Smooth muscle cell (in vitro differentiated cells): ENCODE measurements at regions not wholly inside any gene's neighbourhood (a gene's known extent, or its start where the extent isn't known, plus 50 kb on each side); places are given as distances from the start of the nearest gene placed in this dataset.
"Not testable (repeated sequence)": the region's sequence is repeated elsewhere in the genome, so short reads cannot be mapped to it uniquely, and the experiment has no call there.

ENCODE experiments used
- DNase-seq: peaks from one replicate; lab custom pipeline; 2025; ENCODE audit not compliant: unreplicated experiment; lab: John Stamatoyannopoulos, UW
- H2AFZ ChIP-seq: fragments of 200-600 bp; sonication (generic); 2 replicates; pipeline ENCODE4 v1.6.0; 2016; ENCODE audit warnings: antibody characterized with exemption, low read depth, mild to moderate bottlenecking
- H3F3A ChIP-seq: fragments of 200-600 bp; sonication (generic); 2 replicates; pipeline ENCODE4 v1.6.0; 2017; ENCODE audit warnings: antibody characterized with exemption, low read depth
- H3K27ac ChIP-seq: fragments of 200-600 bp; sonication (generic); 2 replicates; pipeline ENCODE4 v1.5.1; 2016; ENCODE audit warnings: low read depth, mild to moderate bottlenecking
- H3K27me3 ChIP-seq: fragments of 200-600 bp; sonication (generic); 2 replicates; pipeline ENCODE4 v1.6.1; 2016; ENCODE audit warnings: low read depth, mild to moderate bottlenecking
- H3K36me3 ChIP-seq: fragments of 200-600 bp; sonication (generic); 2 replicates; pipeline ENCODE4 v1.5.1; 2016; ENCODE audit warnings: low read depth
- H3K4me1 ChIP-seq: fragments of 200-600 bp; sonication (generic); 2 replicates; pipeline ENCODE4 v1.5.1; 2016; ENCODE audit warnings: low read depth
- H3K4me2 ChIP-seq: fragments of 200-600 bp; sonication (generic); 2 replicates; pipeline ENCODE4 v1.6.0; 2016; ENCODE audit warnings: mild to moderate bottlenecking
- H3K4me3 ChIP-seq: fragments of 200-600 bp; sonication (generic); 2 replicates; pipeline ENCODE4 v1.5.1; 2016; ENCODE audit warnings: mild to moderate bottlenecking
- H3K79me2 ChIP-seq: fragments of 200-600 bp; sonication (generic); 2 replicates; pipeline ENCODE4 v1.6.0; 2016; ENCODE audit warnings: low read depth, mild to moderate bottlenecking
- H3K9ac ChIP-seq: fragments of 200-600 bp; sonication (generic); 2 replicates; pipeline ENCODE4 v1.6.0; 2016; ENCODE audit warnings: low read depth
- H3K9me3 ChIP-seq: fragments of 200-600 bp; sonication (generic); replicated peaks from 2 replicates; pipeline ENCODE4 v1.5.1; 2016; ENCODE audit warnings: low read depth
- H4K20me1 ChIP-seq: fragments of 200-600 bp; sonication (generic); 2 replicates; pipeline ENCODE4 v1.6.0; 2016; ENCODE audit warnings: low read depth
- CTCF ChIP-seq: fragments of 200-600 bp; sonication (generic); IDR thresholded peaks from 2 replicates; pipeline ENCODE4 v1.5.1; 2017; ENCODE audit warnings: borderline replicate concordance, mild to moderate bottlenecking, antibody characterized with exemption; ENCODE audit not compliant: insufficient read depth, poor library complexity, severe bottlenecking
- WGBS: methylation state at CpG from one replicate; pipeline ENCODE4 v1.1.7; 2016; ENCODE audit warnings: low lambda C conversion rate; 5-methylcytosine and 5-hydroxymethylcytosine counted together

- no peak for TF ChIP-seq CTCF
- no peaks in the 10 kb centered on the region for H3K79me2 ChIP-seq
- H3K4me3 ChIP-seq: no peak overlapping the region
- no peak for DNase-seq
- H3K9ac ChIP-seq: no peak overlapping the region
- peaks cover under 1% of the 10 kb centered on the region for H3K36me3 ChIP-seq
- no peak overlapping the region for H3K27ac ChIP-seq
- no peaks in the 10 kb centered on the region for H3K4me1 ChIP-seq
- no peaks in the 10 kb centered on the region for H3F3A ChIP-seq
- H4K20me1 ChIP-seq: no peaks in the 10 kb centered on the region
- no peaks in the 10 kb centered on the region for H3K27me3 ChIP-seq
- WGBS: 69% methylated on average over 3 of the region's 3 CpGs
- no peak overlapping the region for H3K4me2 ChIP-seq
- peaks cover under 1% of the 10 kb centered on the region for H3K9me3 ChIP-seq
- no peak overlapping the region for H2AFZ ChIP-seq
Measured at GRCh38 chr1:173315296-173315695, 108.2 kb upstream of the TNFSF4 start.

GRCh38 chr1:173318788-173319187, 111.7 kb upstream of the TNFSF4 start:
- H3K9me3 ChIP-seq: no peaks in the 10 kb centered on the region
- no peak overlapping the region for H3K4me3 ChIP-seq
- H3F3A ChIP-seq: no peaks in the 10 kb centered on the region
- DNase-seq: no peak
- no peak overlapping the region for H3K27ac ChIP-seq
- no peaks in the 10 kb centered on the region for H3K4me1 ChIP-seq
- TF ChIP-seq CTCF: no peak
- no peaks in the 10 kb centered on the region for H3K79me2 ChIP-seq
- H2AFZ ChIP-seq: no peak overlapping the region
- WGBS: 96% methylated on average over 2 of the region's 2 CpGs
- no peak overlapping the region for H3K4me2 ChIP-seq
- H3K36me3 ChIP-seq: no peaks in the 10 kb centered on the region
- no peaks in the 10 kb centered on the region for H4K20me1 ChIP-seq
- H3K27me3 ChIP-seq: no peaks in the 10 kb centered on the region
- H3K9ac ChIP-seq: no peak overlapping the region

GRCh38 chr1:173324352-173324751, 117.2 kb upstream of the TNFSF4 start:
- not testable (repeated sequence) for H3F3A ChIP-seq, H3K4me3 ChIP-seq, H3K27ac ChIP-seq, H3K36me3 ChIP-seq, H2AFZ ChIP-seq, H3K9ac ChIP-seq, H3K4me1 ChIP-seq, H3K9me3 ChIP-seq, H3K79me2 ChIP-seq, H3K4me2 ChIP-seq, H3K27me3 ChIP-seq, DNase-seq, H4K20me1 ChIP-seq
- WGBS: 100% methylated on average over 2 of the region's 2 CpGs

GRCh38 chr1:173327987-173328386, 120.9 kb upstream of the TNFSF4 start:
- not testable (repeated sequence) for H3K79me2 ChIP-seq, DNase-seq, H3K36me3 ChIP-seq, H3K4me3 ChIP-seq, H3K9me3 ChIP-seq, H3K27me3 ChIP-seq, H4K20me1 ChIP-seq, H2AFZ ChIP-seq, H3K27ac ChIP-seq, H3K9ac ChIP-seq, H3K4me2 ChIP-seq
- Histone ChIP-seq H3K4me1 (peaks cover 19% of the 10 kb centered on the region), H3F3A (peaks cover 15% of the 10 kb centered on the region)
- WGBS: 96% methylated on average over 2 of the region's 3 CpGs

GRCh38 chr1:173328961-173329360, 121.8 kb upstream of the TNFSF4 start:
- WGBS: 88% methylated on average over 1 of the region's 1 CpG
- Histone ChIP-seq H4K20me1 (no peaks in the 10 kb centered on the region), H3K9me3 (no peaks in the 10 kb centered on the region), H3K27ac (peak overlapping the region; percentile 93), H3K9ac (no peak overlapping the region), H3K4me3 (no peak overlapping the region), H3K79me2 (no peaks in the 10 kb centered on the region), H3F3A (peaks cover 15% of the 10 kb centered on the region), H3K36me3 (no peaks in the 10 kb centered on the region), H2AFZ (no peak overlapping the region), H3K4me2 (peak overlapping the region; percentile 78), H3K27me3 (no peaks in the 10 kb centered on the region), H3K4me1 (peaks cover 19% of the 10 kb centered on the region)
- DNase-seq: no peak
- no peak for TF ChIP-seq CTCF
